Amniotic stem cell (primary cell): ENCODE measurements at regions not wholly inside any gene's neighbourhood (a gene's known extent, or its start where the extent isn't known, plus 50 kb on each side); places are given as distances from the start of the nearest gene placed in this dataset.

Experiments
- DNase-seq: peaks from one replicate; lab custom pipeline; 2025; lab: John Stamatoyannopoulos, UW

DNA sequence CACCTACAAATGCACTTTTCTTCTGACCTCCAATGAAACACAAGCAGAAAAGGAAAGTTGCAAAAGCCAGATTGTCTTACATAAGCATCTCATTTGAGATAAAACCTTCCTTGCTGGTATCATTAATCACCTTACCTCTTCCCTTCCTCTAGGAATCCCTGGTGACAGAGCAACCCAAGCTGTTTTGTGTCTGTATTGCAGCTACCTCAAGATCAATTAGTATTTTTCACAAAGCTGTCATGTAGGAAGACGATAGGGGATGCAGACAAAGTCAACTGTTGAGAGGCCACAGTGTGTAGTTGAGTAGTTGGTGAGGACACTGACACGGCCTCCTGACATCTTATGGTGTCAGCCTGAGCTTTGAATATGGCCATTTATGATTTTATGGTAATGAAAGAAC lies 339.1 kb upstream of the SLC10A2 start:
- DNase-seq: no peak

DNA sequence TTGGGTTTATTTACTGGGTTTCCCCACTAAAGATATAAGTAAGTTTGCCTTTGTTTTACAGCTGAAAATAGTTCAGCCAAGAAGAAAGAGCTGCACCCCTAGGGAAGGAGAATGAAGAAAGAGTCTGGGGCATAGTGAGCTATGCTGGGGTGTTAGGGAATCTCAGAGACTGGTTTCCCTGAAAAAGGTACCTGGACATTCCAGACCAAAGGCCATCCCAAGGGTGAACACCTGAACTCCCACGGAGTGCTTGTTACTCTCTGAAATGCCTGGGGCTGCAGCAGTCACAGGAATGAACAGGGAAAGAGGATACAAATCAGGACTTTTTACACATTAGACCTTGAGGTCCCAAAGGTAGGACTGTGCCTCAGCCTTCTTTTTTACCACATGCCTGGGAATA lies 337.6 kb upstream of the SLC10A2 start:
- DNase-seq: no peak

DNA sequence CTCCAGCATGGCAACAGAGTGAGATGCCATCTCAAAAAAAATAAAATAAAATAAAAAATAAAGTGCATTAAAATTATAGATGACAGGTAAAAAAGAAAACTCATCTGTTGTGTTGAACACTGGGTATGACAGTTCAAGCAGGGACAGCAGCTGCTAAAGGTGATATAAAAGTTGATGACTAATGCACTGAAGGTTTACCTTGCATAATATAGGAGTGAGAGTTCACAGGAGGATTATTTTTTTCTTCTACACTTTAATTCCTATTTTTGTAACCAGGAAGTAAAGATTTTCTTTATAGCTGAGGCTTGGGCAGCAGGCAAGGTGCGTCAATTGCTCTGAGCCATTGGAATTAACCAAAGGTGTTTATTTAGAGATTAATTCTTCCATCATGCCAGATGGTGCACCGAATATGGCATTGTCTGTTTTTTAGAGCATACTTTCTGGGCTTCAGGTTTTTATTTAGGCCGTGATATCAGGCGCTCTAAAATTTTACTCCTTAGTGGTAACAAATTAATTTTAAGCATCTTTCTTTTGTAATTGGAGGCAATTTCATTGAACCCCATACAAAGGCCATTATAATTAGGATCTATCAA lies 337.0 kb upstream of the SLC10A2 start:
- no peak for DNase-seq

DNA sequence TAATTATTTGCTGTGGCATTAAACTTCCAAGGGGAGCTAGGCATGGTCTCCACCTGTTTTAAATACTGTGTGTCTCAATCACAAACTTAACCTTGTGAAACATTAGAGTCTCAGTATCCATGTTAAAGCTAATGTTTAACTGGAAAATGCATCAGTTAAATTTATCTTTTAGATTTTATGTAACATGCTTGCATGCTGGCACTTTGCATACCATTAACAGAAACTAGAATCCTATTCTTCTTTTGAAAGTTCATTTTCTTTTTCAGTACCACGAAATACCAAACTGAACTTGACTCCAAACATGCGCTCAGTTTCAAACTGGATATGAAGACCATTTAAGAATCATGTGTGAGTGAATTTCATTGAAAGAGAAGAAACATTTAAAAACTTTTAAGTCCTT lies 328.9 kb upstream of the SLC10A2 start:
- no peak for DNase-seq

DNA sequence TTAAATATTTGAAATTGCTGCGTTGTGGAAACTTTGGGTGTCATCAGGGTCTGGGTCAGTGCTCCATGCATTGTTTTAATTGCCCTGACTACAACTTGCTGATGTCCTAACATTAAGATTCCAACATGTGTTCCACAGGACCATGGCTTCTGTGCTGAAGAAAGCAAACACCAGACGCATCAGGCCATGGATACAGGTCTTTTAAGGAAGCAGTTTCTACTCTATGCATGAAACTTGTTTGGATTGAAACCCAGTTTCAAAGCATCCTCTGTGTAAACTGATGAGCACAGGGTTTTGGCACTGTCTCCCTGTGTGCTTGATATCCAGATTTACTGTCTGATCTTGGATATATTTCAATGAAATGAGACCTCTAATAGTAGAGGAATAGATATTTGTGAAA lies 328.4 kb upstream of the SLC10A2 start:
- no peak for DNase-seq

DNA sequence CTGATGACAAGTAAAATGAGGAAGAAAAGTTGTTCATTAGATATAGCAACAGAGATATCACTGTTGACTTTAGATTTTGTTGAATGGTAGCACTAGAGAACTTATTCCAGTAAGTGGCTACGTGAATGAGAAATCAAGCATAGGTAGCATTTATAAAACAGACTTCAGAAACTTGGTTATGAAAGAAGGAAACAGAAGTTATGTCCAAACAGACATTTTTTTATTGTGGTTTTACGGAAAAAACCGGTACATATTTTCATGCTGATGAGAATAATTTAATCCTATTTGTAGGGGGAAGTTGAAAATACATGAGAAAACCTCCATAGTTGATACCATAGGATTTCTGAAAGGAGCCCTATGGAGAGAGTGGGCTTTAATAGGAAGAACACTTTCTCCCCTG lies 325.7 kb upstream of the SLC10A2 start:
- no peak for DNase-seq

DNA sequence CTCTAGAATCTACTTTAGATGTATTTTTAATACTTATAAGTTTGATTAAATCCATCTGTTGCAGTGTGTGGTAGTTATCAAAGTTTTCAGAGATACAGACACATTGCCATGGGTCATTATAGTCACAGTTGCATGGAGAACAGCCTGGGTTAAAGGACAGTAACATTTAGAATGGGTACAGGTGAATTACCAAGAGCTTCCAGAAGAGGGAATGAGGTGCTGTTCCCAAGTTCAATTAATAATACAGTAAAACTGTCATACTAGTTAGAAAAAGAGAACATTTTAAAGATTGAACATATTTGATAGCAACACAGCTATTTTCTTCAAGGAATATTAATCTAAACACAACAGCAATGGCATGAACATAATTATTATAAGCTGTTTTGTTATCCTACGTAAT lies 322.6 kb upstream of the SLC10A2 start:
- DNase-seq: no peak

DNA sequence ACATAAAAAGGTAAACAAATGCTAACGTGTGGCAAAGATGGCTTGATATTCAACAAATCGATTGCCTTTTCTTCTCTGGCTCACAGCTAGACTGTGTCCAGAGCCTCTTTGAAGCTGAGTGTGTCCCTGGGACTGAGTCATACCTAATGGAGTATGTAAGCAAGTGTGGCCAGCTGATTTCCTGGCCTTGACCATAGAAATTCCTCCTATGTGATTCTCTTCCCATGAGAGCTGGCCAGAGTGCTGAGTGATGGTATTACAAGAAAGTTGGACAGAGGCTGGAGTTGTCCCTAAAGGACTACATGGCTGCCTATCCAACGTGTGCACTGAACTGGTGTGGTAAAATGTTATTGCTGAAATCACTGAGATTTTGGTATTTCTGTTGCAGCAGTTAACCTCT lies 320.1 kb upstream of the SLC10A2 start:
- DNase-seq: no peak

DNA sequence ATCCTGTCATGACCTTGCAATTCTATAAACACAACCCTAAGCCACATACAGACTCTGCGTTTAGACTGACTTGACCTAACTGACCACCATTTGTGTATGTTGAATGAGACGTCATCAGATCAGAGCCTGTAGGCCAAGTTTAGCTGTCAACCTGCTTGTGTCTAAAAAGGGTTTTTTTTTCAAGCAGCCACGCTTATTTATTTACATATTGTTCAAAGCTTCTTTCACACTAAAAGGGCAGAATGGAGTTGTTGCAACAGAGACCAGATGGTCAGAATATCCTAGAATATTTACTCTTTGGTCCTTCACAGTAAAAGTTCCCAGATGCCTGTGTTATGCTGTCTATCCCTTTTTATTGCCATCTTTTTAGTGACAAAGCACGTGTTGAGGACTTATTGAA lies 307.7 kb upstream of the SLC10A2 start:
- DNase-seq: no peak

DNA sequence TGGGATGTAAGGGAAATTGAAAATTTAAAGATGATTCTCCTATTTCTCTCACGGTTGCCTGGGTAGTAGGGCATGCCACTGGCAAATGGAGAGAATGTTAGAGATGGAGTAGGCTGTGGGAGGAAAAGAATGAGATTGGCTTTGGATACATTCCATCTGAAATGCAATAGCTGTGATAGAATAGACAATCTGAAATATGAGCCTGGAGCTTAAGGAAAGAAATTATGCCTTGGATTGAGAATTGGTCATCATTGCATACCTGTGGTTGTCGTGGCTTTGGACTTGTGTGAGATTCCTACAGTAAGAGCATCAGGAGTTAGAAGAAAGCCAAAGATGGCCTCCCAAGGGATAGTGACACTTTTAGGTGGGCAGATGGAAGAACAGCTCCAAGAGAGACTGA lies 305.1 kb upstream of the SLC10A2 start:
- DNase-seq: no peak

DNA sequence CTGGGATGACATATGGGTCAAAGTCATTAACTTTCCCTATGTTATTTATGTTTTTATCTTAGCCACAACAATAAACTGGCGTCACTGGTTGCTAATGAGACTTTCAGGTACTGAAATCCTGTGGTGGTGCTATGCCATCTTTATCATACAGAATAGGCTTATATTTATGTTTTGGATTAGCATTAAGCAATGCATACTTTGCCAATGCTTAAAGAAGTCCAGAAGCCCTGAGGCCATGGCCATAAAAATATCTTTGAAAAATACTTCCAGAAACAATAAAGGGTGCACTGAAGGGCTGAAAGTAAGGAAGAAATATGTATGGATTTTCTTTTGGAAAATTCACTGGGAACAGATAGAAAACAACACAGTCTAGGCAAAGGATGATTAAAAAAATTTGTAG lies 304.6 kb upstream of the SLC10A2 start:
- no peak for DNase-seq

DNA sequence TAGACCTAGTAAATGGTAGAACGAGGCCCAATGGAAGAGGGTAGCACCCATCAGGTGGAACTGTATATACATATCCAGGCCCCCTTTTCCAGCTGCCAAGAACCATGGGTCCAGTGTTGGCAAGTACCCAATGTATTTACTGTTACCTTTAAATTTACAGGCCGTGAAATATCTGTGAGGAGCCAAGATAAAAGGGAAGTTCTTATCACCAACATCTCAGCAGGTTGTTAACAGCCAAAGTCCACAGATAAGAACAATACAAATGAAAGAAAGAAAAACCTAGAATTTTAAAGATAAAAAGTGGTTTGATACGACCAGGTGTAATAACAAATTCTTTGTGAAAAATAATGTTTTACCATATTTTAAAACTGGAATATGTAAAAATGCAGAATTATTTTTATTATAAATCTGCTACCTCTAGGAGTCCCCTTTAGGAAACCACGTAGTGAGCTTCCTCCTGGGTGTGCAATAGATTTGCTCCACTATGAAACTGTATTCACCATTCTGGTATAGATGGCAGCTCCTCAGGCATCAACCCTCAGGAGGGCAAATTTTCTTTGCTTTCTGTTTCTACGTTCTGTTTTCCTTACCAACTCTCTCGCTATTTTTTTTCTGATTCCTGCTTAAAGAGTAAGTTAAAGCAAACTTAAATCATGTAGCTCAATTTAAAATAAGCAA lies 292.2 kb upstream of the SLC10A2 start:
- no peak for DNase-seq

DNA sequence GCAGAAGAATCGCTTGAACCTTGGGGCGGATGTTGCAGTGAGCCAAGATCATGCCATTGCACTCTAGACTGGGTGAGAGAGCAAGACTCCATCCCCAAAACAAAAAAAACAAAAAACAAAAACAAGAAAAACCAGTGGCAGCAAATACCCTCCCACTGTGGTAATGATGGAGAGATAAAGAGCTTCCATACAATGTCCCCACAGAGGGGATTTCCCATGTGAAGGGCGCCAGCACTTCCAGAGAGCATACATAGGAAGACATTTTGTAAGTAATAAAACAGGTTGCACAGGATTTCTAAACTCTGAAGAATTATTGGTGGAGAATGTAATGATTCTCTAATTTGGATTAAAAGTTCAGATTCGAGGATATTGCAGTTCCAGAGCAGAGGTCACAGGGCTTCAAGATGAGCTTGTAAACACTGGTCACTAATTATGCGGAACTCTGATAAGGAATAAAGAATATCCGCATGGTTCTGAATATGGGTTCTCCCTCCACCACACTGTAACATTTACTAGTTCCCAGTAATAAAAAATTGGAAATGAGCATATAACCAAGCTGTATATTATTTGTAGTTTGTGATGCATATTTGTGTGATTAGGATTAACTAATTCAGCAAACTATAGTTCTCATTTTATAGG lies 290.1 kb upstream of the SLC10A2 start:
- no peak for DNase-seq

DNA sequence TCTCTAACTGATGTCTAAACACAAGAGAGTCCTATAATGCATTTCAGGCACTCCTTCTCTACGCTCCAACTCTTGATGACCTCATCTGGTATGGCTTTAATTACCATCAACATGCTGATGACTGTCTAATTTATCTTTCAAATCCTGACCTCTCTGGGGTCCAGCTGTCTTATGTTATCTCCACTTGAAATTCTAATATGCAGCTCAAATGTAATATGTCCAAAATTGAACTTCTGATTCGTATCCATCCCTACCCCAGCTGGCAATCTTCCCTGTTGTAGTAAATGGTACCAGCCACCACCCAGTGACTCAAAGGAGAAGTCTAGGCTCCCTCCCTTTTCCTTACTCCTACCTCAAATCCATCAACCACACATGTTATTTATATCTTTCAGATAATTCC lies 288.0 kb upstream of the SLC10A2 start:
- no peak for DNase-seq

DNA sequence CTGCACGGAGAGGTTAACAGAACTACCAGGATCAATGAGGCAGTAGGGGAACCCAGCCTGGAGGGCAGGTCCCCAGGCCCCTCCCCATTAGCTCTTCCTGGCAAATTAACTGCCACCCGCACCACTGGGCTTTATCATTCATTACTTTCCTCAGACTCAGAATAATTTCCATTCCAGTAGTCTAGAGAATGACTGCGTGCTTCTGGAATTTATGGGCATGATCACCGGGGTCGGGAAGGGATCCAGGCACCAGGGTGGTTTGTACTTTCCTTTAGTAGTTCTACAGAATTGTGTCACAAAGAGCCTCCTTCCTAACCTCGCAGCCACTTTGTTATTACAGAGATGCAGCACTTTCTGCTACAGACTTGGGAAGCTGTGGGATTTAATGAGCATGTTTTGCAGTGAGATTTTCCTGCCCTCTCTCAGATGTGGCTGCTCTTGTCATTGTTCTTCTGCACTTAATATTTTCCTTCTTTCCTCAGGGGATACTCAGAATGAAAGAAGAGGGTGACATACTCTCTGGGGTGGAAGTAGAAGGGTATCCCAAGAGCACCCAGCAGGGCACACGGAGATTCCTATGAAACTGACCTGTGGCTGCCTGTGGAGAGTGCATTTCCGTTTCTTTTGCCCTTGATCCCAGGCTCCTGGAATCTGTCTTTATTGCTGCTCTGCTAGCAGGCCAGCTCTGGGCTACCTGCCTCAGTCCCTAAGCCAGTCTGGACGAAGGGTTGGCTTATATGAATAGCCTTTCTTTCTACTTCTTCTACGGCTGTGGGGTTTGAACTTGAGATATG lies 285.0 kb upstream of the SLC10A2 start:
- no peak for DNase-seq

DNA sequence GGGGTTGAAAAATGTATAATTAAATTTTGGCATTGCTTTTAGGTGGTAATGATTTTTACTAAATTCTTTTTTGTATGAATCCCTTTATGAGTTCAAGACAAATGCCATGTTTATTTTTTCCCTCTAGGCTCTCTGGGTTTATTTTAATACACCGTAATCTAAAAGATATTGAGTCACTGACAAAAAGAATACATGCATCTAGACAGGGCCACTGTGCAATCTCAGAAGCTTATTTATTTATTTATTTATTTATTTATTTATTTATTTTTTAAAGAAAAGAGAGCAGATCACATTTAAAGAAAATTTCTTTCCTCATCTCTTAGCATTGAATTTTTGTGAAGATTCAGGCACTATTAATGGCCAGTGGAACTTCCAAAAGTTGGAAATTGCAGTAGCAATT lies 283.9 kb upstream of the SLC10A2 start:
- DNase-seq: no peak

DNA sequence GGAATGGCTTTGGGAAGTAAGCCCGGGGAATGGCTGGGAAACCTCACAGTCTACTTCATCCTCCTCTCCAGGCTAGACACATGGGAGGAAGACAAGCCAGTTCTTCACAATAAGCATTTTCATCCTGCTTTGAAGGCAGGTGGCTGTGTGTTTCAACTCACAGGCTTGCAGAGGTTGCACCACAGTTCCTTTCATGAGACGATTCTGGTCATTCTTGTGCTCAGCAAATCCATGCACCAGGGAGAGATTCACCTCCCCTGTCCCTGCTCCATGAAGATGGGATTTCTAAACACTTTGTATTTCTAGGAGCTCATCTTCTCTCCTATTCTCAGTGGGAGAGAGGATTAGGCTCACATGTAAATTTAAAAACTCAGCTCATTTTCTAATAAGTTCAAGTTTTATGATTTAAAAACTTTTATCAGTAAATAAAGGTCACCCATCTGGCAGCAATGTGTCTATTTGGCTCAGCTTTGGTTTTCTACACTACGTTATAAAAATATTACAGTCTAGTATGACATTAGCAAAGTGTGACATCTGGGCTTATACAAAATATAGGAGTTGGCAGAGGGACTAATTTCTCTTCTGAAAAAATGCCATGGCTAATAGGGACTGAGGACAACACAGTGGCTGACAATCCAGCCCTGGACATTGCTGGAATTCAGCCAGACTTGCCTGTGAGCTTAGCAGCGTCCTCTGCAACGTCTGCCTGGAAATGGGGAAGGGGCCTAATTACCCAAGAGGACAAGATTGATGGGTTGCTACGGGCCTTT lies 283.2 kb upstream of the SLC10A2 start:
- DNase-seq: no peak

DNA sequence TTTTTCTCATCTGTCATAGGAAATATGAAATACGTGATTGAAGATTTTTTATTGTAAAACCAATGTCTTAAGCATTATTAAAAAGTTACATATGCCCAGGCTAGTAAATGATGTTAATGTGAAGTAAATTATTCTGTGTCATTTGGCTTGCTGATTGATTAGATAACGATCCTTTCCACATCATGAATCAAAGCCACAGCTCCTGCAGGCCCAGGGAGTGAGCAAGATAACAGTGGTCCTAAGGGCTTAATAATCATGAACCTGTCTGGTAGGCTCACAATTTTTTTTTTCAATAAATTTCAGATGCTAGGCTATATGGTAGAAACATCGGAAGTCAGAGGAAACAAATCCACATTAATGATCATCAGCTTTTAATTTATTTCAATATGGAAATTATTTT lies 269.0 kb upstream of the SLC10A2 start:
- DNase-seq: no peak

DNA sequence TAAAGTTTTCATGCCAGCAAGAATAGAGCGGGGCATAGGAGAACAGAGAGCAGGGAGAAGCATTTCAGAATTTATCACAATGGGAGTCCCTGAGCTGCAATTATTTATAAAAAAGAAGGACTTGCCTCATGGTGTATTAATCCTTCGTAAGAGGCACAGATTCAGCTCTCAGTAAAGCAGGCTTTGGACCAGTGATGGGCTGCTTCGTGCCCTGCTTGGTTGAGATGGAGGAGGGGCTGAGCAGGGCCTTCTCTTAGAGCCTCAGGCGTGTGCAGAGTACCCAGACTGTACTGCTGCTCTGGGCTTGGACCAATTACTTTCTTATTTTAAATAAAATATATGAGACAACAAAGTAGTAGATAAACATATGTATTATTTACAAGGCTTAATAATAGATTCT lies 265.7 kb upstream of the SLC10A2 start:
- no peak for DNase-seq

DNA sequence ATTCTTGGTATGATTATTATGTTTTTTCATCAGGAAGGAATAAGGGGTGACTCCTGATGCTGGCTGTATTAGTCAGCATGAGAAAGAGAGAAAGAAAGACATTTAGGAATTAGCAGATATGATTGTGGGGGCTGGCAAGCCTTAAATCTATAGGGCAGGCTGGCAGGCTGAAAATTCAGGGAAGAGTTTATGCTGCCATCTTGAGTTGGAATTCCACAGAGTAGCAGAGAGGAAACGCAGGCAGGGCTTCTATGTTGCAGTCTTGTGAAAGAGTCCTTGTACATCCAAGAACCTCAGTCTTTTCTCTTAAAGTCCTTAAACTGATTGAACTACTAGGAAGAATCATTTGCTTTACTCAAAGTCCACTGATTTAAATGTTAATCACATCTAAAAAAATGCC lies 262.7 kb upstream of the SLC10A2 start:
- DNase-seq: no peak

DNA sequence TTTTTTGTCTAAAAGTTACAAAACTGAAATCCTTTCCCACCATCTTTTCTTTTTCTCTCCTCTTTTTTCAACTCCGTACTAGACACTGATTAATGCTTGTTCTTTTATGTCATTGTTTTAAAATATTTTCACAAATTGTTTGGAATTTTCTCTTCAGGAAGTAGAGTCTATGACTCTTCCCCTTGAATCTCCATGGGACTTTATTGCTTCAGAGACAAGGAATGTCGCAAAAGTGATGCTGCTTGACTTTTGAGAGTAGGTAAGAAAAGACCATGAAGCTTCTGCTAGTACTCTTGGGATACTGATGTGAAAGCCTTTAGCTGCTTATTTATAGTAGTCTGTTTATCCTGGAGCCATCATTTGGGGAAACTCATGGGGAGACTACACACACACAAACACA lies 260.1 kb upstream of the SLC10A2 start:
- DNase-seq: no peak

DNA sequence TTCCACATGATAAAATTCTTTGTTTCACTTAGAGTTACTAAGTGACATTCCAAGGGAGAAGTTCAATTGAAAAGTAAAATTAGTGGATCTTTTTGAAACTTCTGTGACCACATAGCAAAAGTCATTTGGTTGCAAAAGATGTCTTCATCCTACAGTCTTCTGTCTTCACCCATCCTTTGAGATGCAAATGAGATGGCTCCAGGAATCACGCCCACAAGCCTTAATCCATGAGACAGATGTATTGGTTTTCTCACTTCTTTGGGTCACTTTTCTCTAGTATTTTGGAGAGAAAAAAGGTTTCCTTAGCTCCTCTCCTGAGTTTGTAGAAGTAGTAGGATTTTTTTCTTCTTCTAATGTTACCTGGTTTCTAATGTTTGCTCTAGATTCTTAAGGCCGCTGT lies 259.5 kb upstream of the SLC10A2 start:
- DNase-seq: no peak
